ENCODE measurements at regions not wholly inside any gene's neighbourhood (a gene's known extent, or its start where the extent isn't known, plus 50 kb on each side); places are given as distances from the start of the nearest gene placed in this dataset.

DNA sequence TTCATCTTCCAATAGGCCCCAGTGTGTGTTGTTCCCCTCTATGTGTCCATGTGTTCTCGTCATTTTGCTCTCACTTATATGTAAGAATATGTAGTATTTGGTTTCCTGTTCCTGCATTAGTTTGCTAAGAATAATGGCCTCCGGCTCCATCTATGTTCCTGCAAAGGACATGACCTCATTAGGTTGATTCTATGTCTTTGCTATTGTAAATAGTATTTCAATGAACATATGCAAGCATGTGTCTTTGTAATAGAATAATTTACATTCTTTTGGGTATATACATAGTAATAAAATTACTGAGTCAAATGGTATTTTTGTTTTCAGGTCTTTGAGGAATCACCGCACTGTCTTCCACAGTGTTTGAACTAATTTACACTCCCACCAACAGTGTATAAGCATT lies 202.9 kb upstream of the KIRREL3 start:
- H3K9me3 ChIP-seq (ENCODE audit: control insufficient read depth in 2 of 3, low read length in 3 of 3): peaks cover 0 to 2% (median 0%) of the 10 kb centered on the region in 3 experiments
- H3K4me3 ChIP-seq (ENCODE audit: low read length): no peak overlapping the region
- H3K9me3 Mint-ChIP-seq: peaks cover 0 to 35% (median 7%) of the 10 kb centered on the region in 11 donors
- H3K4me1 Mint-ChIP-seq: no peaks in the 10 kb centered on the region
- ChIA-PET CTCF (no interaction called here), POLR2A (no interaction called here)
- H3K27me3 Mint-ChIP-seq: peaks cover 0 to 10% (median 3%) of the 10 kb centered on the region in 5 donors
- no peak overlapping the region for H3K27ac Mint-ChIP-seq
- no peak overlapping the region for H3K4me3 Mint-ChIP-seq
- intact Hi-C loops (cut with micrococcal nuclease): no loop called here
- H3K27me3 ChIP-seq (ENCODE audit: control insufficient read depth in 2 of 2, insufficient read depth in 2 of 2, low read length in 2 of 2): no peaks in the 10 kb centered on the region
- ATAC-seq (no peak), DNase-seq (no peak)
- no peaks in the 10 kb centered on the region for H3K36me3 ChIP-seq (ENCODE audit: control insufficient read depth in 2 of 3, insufficient read depth in 3 of 3, low read length in 3 of 3)
- H3K36me3 Mint-ChIP-seq: no peaks in the 10 kb centered on the region
- H3K27ac ChIP-seq (ENCODE audit: low read depth, low read length): no peak overlapping the region
- H3K4me1 ChIP-seq (ENCODE audit: control insufficient read depth in 2 of 2, insufficient read depth in 2 of 2, low read length in 2 of 2): no peaks in the 10 kb centered on the region

DNA sequence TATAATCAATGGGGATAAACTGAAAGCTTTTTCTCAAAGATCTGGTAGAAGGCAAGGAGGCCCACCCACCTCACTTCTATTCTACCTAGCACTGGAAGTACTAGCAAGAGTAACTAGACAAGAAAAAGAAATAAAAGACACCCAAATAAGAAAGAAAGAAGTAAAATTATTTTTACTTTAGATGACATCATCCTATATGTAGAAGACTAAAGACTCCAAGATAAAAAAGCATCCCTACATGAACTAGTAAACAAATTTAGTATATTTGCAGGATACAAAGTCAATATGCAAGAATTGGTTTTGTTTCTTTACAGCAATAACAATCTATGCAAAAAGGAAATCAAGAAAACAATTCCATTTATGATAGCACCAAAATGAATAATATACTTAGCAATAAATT lies 201.5 kb upstream of the KIRREL3 start:
- Mint-ChIP-seq H3K4me3 (no peak overlapping the region), H3K9me3 (peaks cover 0 to 22% (median 5%) of the 10 kb centered on the region in 11 donors), H3K36me3 (no peaks in the 10 kb centered on the region), H3K4me1 (no peaks in the 10 kb centered on the region), H3K27ac (no peak overlapping the region), H3K27me3 (peaks cover 0 to 15% (median 3%) of the 10 kb centered on the region in 5 donors)
- Histone ChIP-seq H3K27me3 (ENCODE audit: control insufficient read depth in 2 of 2, insufficient read depth in 2 of 2, low read length in 2 of 2) (no peaks in the 10 kb centered on the region), H3K9me3 (ENCODE audit: control insufficient read depth in 2 of 3, low read length in 3 of 3) (no peaks in the 10 kb centered on the region), H3K4me1 (ENCODE audit: control insufficient read depth in 2 of 2, insufficient read depth in 2 of 2, low read length in 2 of 2) (no peaks in the 10 kb centered on the region), H3K4me3 (ENCODE audit: low read length) (no peak overlapping the region), H3K27ac (ENCODE audit: low read depth, low read length) (no peak overlapping the region), H3K36me3 (ENCODE audit: control insufficient read depth in 2 of 3, insufficient read depth in 3 of 3, low read length in 3 of 3) (no peaks in the 10 kb centered on the region)
- no peak for DNase-seq
- CTCF ChIA-PET: no interaction called here
- intact Hi-C loops (cut with micrococcal nuclease): no loop called here
- POLR2A ChIA-PET: no interaction called here
- ATAC-seq: no peak

DNA sequence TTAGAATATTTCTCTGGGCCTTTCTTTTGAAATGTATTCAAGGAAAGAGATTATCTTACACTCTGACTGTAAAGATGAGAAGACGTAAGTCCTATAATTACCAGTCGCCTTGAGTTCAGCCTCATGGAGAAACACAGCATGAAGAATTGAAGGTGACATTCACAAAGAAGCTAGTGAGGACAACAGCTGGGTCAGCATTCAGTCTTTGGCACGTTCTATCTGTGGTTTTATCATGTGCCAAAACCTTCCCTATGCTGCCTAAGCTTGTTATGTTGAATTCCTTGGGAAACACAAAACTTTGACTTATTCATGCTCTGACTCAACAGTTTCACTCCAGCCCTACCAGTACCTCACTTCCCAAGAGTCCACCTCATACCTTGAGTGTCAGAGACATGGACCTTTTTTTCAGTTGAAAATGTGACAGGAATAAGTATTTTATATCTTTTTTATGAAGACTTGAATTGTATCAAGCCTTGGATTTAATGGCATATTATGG lies 198.8 kb upstream of the KIRREL3 start:
- peaks cover 0 to 28% (median 3%) of the 10 kb centered on the region in 5 donors for H3K27me3 Mint-ChIP-seq
- POLR2A ChIA-PET: no interaction called here
- Histone ChIP-seq H3K9me3 (ENCODE audit: control insufficient read depth in 2 of 3, low read length in 3 of 3) (no peaks in the 10 kb centered on the region), H3K36me3 (ENCODE audit: control insufficient read depth in 2 of 3, insufficient read depth in 3 of 3, low read length in 3 of 3) (no peaks in the 10 kb centered on the region), H3K27me3 (ENCODE audit: control insufficient read depth in 2 of 2, insufficient read depth in 2 of 2, low read length in 2 of 2) (no peaks in the 10 kb centered on the region), H3K4me1 (ENCODE audit: control insufficient read depth in 2 of 2, insufficient read depth in 2 of 2, low read length in 2 of 2) (no peaks in the 10 kb centered on the region), H3K4me3 (ENCODE audit: low read length) (no peak overlapping the region), H3K27ac (ENCODE audit: low read depth, low read length) (no peak overlapping the region)
- no peak for ATAC-seq
- peaks cover 0 to 5% (median 0%) of the 10 kb centered on the region in 5 donors for H3K36me3 Mint-ChIP-seq
- no peak overlapping the region for H3K4me3 Mint-ChIP-seq
- CTCF ChIA-PET: no interaction called here
- H3K27ac Mint-ChIP-seq: no peak overlapping the region
- DNase-seq: no peak
- no peaks in the 10 kb centered on the region for H3K4me1 Mint-ChIP-seq
- intact Hi-C loops (cut with micrococcal nuclease): no loop called here
- peaks cover 0 to 14% (median 3%) of the 10 kb centered on the region in 11 donors for H3K9me3 Mint-ChIP-seq

GRCh38 chr11:127195501-127196120 lies 195.0 kb upstream of the KIRREL3 start:
- ChIA-PET POLR2A (no interaction called here), CTCF (no interaction called here)

GRCh38 chr11:127194521-127194920 lies 194.0 kb upstream of the KIRREL3 start:
- H3K27me3 ChIP-seq (ENCODE audit: control insufficient read depth in 2 of 2, insufficient read depth in 2 of 2, low read length in 2 of 2): no peaks in the 10 kb centered on the region
- peaks cover 0 to 13% (median 0%) of the 10 kb centered on the region in 11 donors for H3K9me3 Mint-ChIP-seq
- CTCF ChIA-PET: no interaction called here

More at GRCh38 chr11:127195501-127196120, 195.0 kb upstream of the KIRREL3 start:
- Mint-ChIP-seq H3K36me3 (peaks cover 0 to 5% (median 0%) of the 10 kb centered on the region in 5 donors), H3K27me3 (peaks cover 0 to 28% (median 3%) of the 10 kb centered on the region in 5 donors), H3K9me3 (peaks cover 0 to 13% (median under 1%) of the 10 kb centered on the region in 11 donors), H3K4me1 (no peaks in the 10 kb centered on the region), H3K4me3 (no peak overlapping the region), H3K27ac (no peak overlapping the region)
- Histone ChIP-seq H3K4me1 (ENCODE audit: control insufficient read depth in 2 of 2, insufficient read depth in 2 of 2, low read length in 2 of 2) (no peaks in the 10 kb centered on the region), H3K9me3 (ENCODE audit: control insufficient read depth in 2 of 3, low read length in 3 of 3) (no peaks in the 10 kb centered on the region), H3K4me3 (ENCODE audit: low read length) (no peak overlapping the region), H3K36me3 (ENCODE audit: control insufficient read depth in 2 of 3, insufficient read depth in 3 of 3, low read length in 3 of 3) (no peaks in the 10 kb centered on the region), H3K27ac (ENCODE audit: low read depth, low read length) (no peak overlapping the region), H3K27me3 (ENCODE audit: control insufficient read depth in 2 of 2, insufficient read depth in 2 of 2, low read length in 2 of 2) (no peaks in the 10 kb centered on the region)
- no peak for DNase-seq
- ATAC-seq: no peak
- intact Hi-C loops (cut with micrococcal nuclease): no loop called here

DNA sequence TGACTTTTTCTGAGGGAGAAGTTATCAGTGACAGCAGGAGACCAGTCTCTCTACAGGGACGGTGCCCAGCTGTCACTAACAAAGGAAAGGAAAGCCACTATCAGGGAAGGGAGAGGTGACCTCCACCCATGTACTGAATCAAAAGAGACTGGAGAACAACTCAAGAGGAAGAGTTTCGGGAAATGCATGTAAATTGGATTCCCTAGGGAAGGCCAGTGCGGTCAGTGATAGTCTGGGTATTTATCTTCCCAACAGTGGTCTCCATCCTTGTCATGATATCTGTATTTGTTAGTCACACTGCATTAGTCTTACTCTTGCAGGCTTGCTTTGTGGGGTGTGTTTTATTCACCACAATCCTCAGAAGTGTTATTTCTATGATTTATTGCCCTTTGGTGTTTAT lies 193.4 kb upstream of the KIRREL3 start:
- H3K9me3 ChIP-seq (ENCODE audit: control insufficient read depth in 2 of 3, low read length in 3 of 3): no peaks in the 10 kb centered on the region
- H3K4me1 ChIP-seq (ENCODE audit: control insufficient read depth in 2 of 2, insufficient read depth in 2 of 2, low read length in 2 of 2): no peaks in the 10 kb centered on the region
- no peak for ATAC-seq
- H3K27ac ChIP-seq (ENCODE audit: low read depth, low read length): no peak overlapping the region
- intact Hi-C loops (cut with micrococcal nuclease): no loop called here
- no peaks in the 10 kb centered on the region for H3K36me3 ChIP-seq (ENCODE audit: control insufficient read depth in 2 of 3, insufficient read depth in 3 of 3, low read length in 3 of 3)
- H3K4me3 ChIP-seq (ENCODE audit: low read length): no peak overlapping the region
- no peak for DNase-seq
- Mint-ChIP-seq H3K4me3 (no peak overlapping the region), H3K9me3 (peaks cover 0 to 13% (median 0%) of the 10 kb centered on the region in 11 donors), H3K36me3 (peaks cover 0 to 5% (median 0%) of the 10 kb centered on the region in 5 donors), H3K27ac (no peak overlapping the region), H3K4me1 (no peaks in the 10 kb centered on the region), H3K27me3 (peaks cover 0 to 24% (median 3%) of the 10 kb centered on the region in 5 donors)
- no peaks in the 10 kb centered on the region for H3K27me3 ChIP-seq (ENCODE audit: control insufficient read depth in 2 of 2, insufficient read depth in 2 of 2, low read length in 2 of 2)
- ChIA-PET CTCF (no interaction called here), POLR2A (no interaction called here)

More at GRCh38 chr11:127194521-127194920, 194.0 kb upstream of the KIRREL3 start:
- H3K4me3 Mint-ChIP-seq: no peak overlapping the region
- POLR2A ChIA-PET: no interaction called here
- peaks cover 0 to 25% (median 3%) of the 10 kb centered on the region in 5 donors for H3K27me3 Mint-ChIP-seq
- no peak overlapping the region for H3K27ac ChIP-seq (ENCODE audit: low read depth, low read length)
- H3K36me3 Mint-ChIP-seq: peaks cover 0 to 5% (median 0%) of the 10 kb centered on the region in 5 donors
- H3K4me3 ChIP-seq (ENCODE audit: low read length): no peak overlapping the region
- ATAC-seq (no peak), DNase-seq (no peak)
- no peaks in the 10 kb centered on the region for H3K9me3 ChIP-seq (ENCODE audit: control insufficient read depth in 2 of 3, low read length in 3 of 3)
- H3K27ac Mint-ChIP-seq: no peak overlapping the region
- H3K4me1 Mint-ChIP-seq: no peaks in the 10 kb centered on the region
- intact Hi-C loops (cut with micrococcal nuclease): no loop called here
- no peaks in the 10 kb centered on the region for H3K4me1 ChIP-seq (ENCODE audit: control insufficient read depth in 2 of 2, insufficient read depth in 2 of 2, low read length in 2 of 2)
- no peaks in the 10 kb centered on the region for H3K36me3 ChIP-seq (ENCODE audit: control insufficient read depth in 2 of 3, insufficient read depth in 3 of 3, low read length in 3 of 3)

DNA sequence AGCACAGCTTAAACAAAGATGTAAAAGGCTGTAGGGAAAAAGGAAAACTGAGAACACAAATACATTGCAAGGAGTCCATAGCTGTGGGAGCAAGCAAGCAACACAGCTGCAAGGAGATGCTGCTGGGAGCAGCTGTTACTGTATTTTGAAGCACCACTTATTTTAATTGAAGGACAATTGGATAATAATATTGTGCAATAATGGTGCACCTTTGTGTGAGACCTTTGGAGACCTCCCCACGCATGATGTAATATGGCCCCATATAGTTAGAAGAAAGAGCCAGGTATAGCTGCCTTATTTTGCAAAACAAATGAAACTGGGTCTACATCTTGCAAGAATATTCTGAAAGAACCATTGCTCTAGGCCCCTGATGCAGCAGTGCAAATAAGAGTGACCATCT lies 191.1 kb upstream of the KIRREL3 start:
- H3K36me3 ChIP-seq (ENCODE audit: control insufficient read depth in 2 of 3, insufficient read depth in 3 of 3, low read length in 3 of 3): no peaks in the 10 kb centered on the region
- no peaks in the 10 kb centered on the region for H3K9me3 ChIP-seq (ENCODE audit: control insufficient read depth in 2 of 3, low read length in 3 of 3)
- H3K27me3 ChIP-seq (ENCODE audit: control insufficient read depth in 2 of 2, insufficient read depth in 2 of 2, low read length in 2 of 2): no peaks in the 10 kb centered on the region
- POLR2A ChIA-PET: no interaction called here
- Mint-ChIP-seq H3K27ac (no peak overlapping the region), H3K36me3 (peaks cover 0 to 5% (median 0%) of the 10 kb centered on the region in 5 donors), H3K4me3 (no peak overlapping the region), H3K4me1 (no peaks in the 10 kb centered on the region), H3K9me3 (peaks cover 0 to 13% (median 0%) of the 10 kb centered on the region in 11 donors), H3K27me3 (peaks cover 0 to 13% (median 0%) of the 10 kb centered on the region in 5 donors)
- intact Hi-C loops (cut with micrococcal nuclease): no loop called here
- no peak for ATAC-seq
- DNase-seq: no peak
- H3K4me1 ChIP-seq (ENCODE audit: control insufficient read depth in 2 of 2, insufficient read depth in 2 of 2, low read length in 2 of 2): no peaks in the 10 kb centered on the region
- CTCF ChIA-PET: interaction anchor here (0.7 kb wide), 1 partner anchor 25 kb away, joined by 3 read pairs; no protein-coding TSS in a partner anchor
- H3K27ac ChIP-seq (ENCODE audit: low read depth, low read length): no peak overlapping the region
- no peak overlapping the region for H3K4me3 ChIP-seq (ENCODE audit: low read length)

All from naive thymus-derived CD4-positive, alpha-beta T cell (primary cell).